SU-DHL-6 (cell line): ENCODE measurements at regions not wholly inside any gene's neighbourhood (a gene's known extent, or its start where the extent isn't known, plus 50 kb on each side); places are given as distances from the start of the nearest gene placed in this dataset.

Experiments
- CTCF ChIP-seq: fragments of 200-600 bp; sonication (generic); IDR thresholded peaks from one replicate; pipeline ENCODE4 v1.5.1; 2017; ENCODE audit warnings: antibody characterized with exemption, mild to moderate bottlenecking, low read length, moderate library complexity; ENCODE audit not compliant: insufficient read depth, poor library complexity, severe bottlenecking
- EZH2phosphoT487 ChIP-seq: fragments of 200-600 bp; sonication (generic), shearing (Covaris generic); conservative IDR thresholded peaks from 2 replicates; pipeline ENCODE4 v1.6.1; 2018; ENCODE audit warnings: mild to moderate bottlenecking, antibody characterized with exemption, low read length, moderate library complexity, mixed read lengths

- TF ChIP-seq EZH2phosphoT487 (no peak), CTCF (no peak)
These were observed 503.7 kb upstream of the SLC8A1 start for GRCh38 chr2:40955635-40956034.
